ENCODE measurements at regions not wholly inside any gene's neighbourhood (a gene's known extent, or its start where the extent isn't known, plus 50 kb on each side); places are given as distances from the start of the nearest gene placed in this dataset.

GRCh38 chr13:63288576-63288975, 1872.9 kb upstream of the PCDH20 start:
- H4K8ac ChIP-seq (ENCODE audit: low read depth in 2 of 2, low read length in 2 of 2) = peak overlapping the region in 1 of 2 experiments; percentile 77; a peak in 1 of 4 replicates
- H3K14ac ChIP-seq (replicated peaks; ENCODE audit: low read depth, low read length) = no peak overlapping the region
- dilution Hi-C loops (cut with HindIII; ENCODE audit: low sequenced_read_pairs, unreplicated experiment) (no loop called here), in situ Hi-C loops (cut with MboI; ENCODE audit: low sequenced_read_pairs) (no loop called here), intact Hi-C loops (cut with micrococcal nuclease) (no loop called here)
- peak overlapping the region; percentile 75; the same call in 1 of the 2 replicates for H3K4me2 ChIP-seq (ENCODE audit: low read depth, low read length)
- DNase-seq = peak; percentile 57
- no peak overlapping the region for H2AK9ac ChIP-seq (replicated peaks; ENCODE audit: low read depth, low read length, poor library complexity)
- no TSS peak for BruUV-seq (replicated peaks)
- no peaks in the 10 kb centered on the region for H3K27me3 ChIP-seq (ENCODE audit: control insufficient read depth, insufficient read depth, low read length)
- no peak overlapping the region for H3K23ac ChIP-seq (ENCODE audit: low read depth, low read length)
- H2BK15ac ChIP-seq (ENCODE audit: low read depth, low read length) = no peak overlapping the region
- H3K9ac ChIP-seq (ENCODE audit: low read depth, low read length) = no peak overlapping the region
- H3K79me1 ChIP-seq (ENCODE audit: low read depth in 1 of 2, low read length in 2 of 2) = no peaks in the 10 kb centered on the region
- no peak overlapping the region for H2AFZ ChIP-seq (replicated peaks; ENCODE audit: low read length, poor library complexity)
- H3K4me1 ChIP-seq (ENCODE audit: control insufficient read depth, insufficient read depth, low read length) = peaks cover 2% of the 10 kb centered on the region; the same call in 1 of the 2 replicates
- H2BK5ac ChIP-seq (ENCODE audit: low read depth, low read length, poor library complexity, severe bottlenecking) = peak overlapping the region; percentile 85
- H3K56ac ChIP-seq (ENCODE audit: extremely low read depth, insufficient read depth, low read length) = peak overlapping the region; percentile 30; the same call in 1 of the 2 replicates
- no peak overlapping the region for H3K4me3 ChIP-seq (ENCODE audit: insufficient read depth, low read depth, low read length)
- H3K18ac ChIP-seq (ENCODE audit: low read depth, low read length) = peak overlapping the region; percentile 68; the same call in 1 of the 2 replicates
- no peak overlapping the region for H2BK20ac ChIP-seq (ENCODE audit: low read depth, low read length)
- no CpG with 5 or more reads among the region's 2 CpGs for WGBS, 2 experiments (ENCODE audit: extremely low coverage in 2 of 2, insufficient read length in 1 of 2)
- ATAC-seq (ENCODE audit: low read depth) = peak; percentile 61
- no peak overlapping the region for H4K5ac ChIP-seq (ENCODE audit: low read depth, low read length)
- H3K9me3 ChIP-seq (ENCODE audit: control insufficient read depth, insufficient read depth, low read length) = 0 out of 2 replicates have a peak, but pooled peaks cover 1% of the 10 kb centered on the region
- peak overlapping the region; percentile 68 for H2BK120ac ChIP-seq (ENCODE audit: low read depth, low read length)
- ChIA-PET CTCF (no interaction called here), POLR2A (ENCODE audit: unreplicated experiment) (no interaction called here)
- H2AK5ac ChIP-seq (ENCODE audit: low read depth, low read length) = no peak overlapping the region
- TF ChIP-seq CEBPB (IDR thresholded peaks at IDR 0.05; ENCODE audit: low read depth, low read length) (0 out of 2 replicates have a peak, but pooled peaks have one; percentile 20), RCOR1 (IDR thresholded peaks at IDR 0.05; ENCODE audit: insufficient replicate concordance, low read length) (no peak)
- H3K9me1 ChIP-seq (ENCODE audit: insufficient read depth, low read length) = no peaks in the 10 kb centered on the region
- H3K36me3 ChIP-seq (ENCODE audit: control insufficient read depth, insufficient read depth, low read length) = no peaks in the 10 kb centered on the region
- no peaks in the 10 kb centered on the region for H4K20me1 ChIP-seq (ENCODE audit: insufficient read depth, low read length)
- H3K27ac ChIP-seq (ENCODE audit: insufficient read depth, low read length) = peak overlapping the region; percentile 40; the same call in 1 of the 2 replicates
- H4K91ac ChIP-seq (ENCODE audit: insufficient read depth, low read depth, low read length) = no peak overlapping the region
- H3K4ac ChIP-seq (ENCODE audit: low read depth, low read length) = no peak overlapping the region; the same call in 1 of the 2 replicates
